ENCODE measurements at regions not wholly inside any gene's neighbourhood (a gene's known extent, or its start where the extent isn't known, plus 50 kb on each side); places are given as distances from the start of the nearest gene placed in this dataset.

GRCh38 chr2:8394131-8394530, 287.7 kb upstream of the ID2 start:
- TF ChIP-seq CTCF (IDR thresholded peaks at IDR 0.05) (no peak), POLR2A (IDR thresholded peaks at IDR 0.05) (no peak)
